IMR-90 (cell line): ENCODE measurements at regions not wholly inside any gene's neighbourhood (a gene's known extent, or its start where the extent isn't known, plus 50 kb on each side); places are given as distances from the start of the nearest gene placed in this dataset.

Source experiments
- ATAC-seq: fragments of 200-7000 bp; cut with Tn5 transposase; 2 replicates; pipeline ENCODE4 v1.9.1; 2020; ENCODE audit warnings: low read depth, mild to moderate bottlenecking, moderate library complexity
- BruUV-seq: library from RNA; stranded (reverse); fragments of 400-500 nt; replicated peaks from 2 replicates; lab custom pipeline; 2021; lab: Mats Ljungman, UMichigan
- CTCF ChIA-PET: fragments of 300-600 bp; formaldehyde crosslinking; extraction: SDS; loops from one replicate; lab custom pipeline; 2021; ENCODE audit warnings: antibody characterized with exemption; lab: Yijun Ruan, JAX
- POLR2A ChIA-PET: fragments of 300-600 bp; sonication (Branson Sonifier 250); formaldehyde crosslinking; loops from one replicate; lab custom pipeline; 2022; ENCODE audit warnings: antibody characterized with exemption; ENCODE audit not compliant: unreplicated experiment; lab: Charles Lee
- DNase-seq: peaks from one replicate; pipeline ENCODE4 v3.0.0; 2013
- H2AFZ ChIP-seq: replicated peaks from 2 replicates; pipeline ENCODE3; 2013; ENCODE audit warnings: low read length, mild to moderate bottlenecking; ENCODE audit not compliant: poor library complexity
- H2AK5ac ChIP-seq: 2 replicates; pipeline ENCODE4 v1.6.1; 2013; ENCODE audit warnings: low read depth, low read length, inconsistent platforms
- H2AK9ac ChIP-seq: replicated peaks from 2 replicates; pipeline ENCODE3; 2013; ENCODE audit warnings: mild to moderate bottlenecking, low read depth, low read length, moderate library complexity; ENCODE audit not compliant: poor library complexity
- H2BK120ac ChIP-seq: 2 replicates; pipeline ENCODE4 v1.6.1; 2013; ENCODE audit warnings: low read depth, low read length, inconsistent platforms
- H2BK15ac ChIP-seq: 3 replicates; pipeline ENCODE4 v1.6.1; 2013; ENCODE audit warnings: low read depth, low read length, inconsistent platforms
- H2BK20ac ChIP-seq: 2 replicates; pipeline ENCODE4 v1.6.1; 2013; ENCODE audit warnings: low read depth, mild to moderate bottlenecking, inconsistent platforms, low read length, moderate library complexity
- H2BK5ac ChIP-seq: 2 replicates; pipeline ENCODE4 v1.6.1; 2013; ENCODE audit warnings: mild to moderate bottlenecking, low read depth, low read length, inconsistent platforms; ENCODE audit not compliant: poor library complexity, severe bottlenecking
- H3K14ac ChIP-seq: replicated peaks from 2 replicates; pipeline ENCODE4 v1.6.1; 2013; ENCODE audit warnings: low read depth, low read length, inconsistent platforms
- H3K18ac ChIP-seq: 2 replicates; pipeline ENCODE4 v1.6.1; 2013; ENCODE audit warnings: low read depth, low read length, control low read depth
- H3K23ac ChIP-seq: 2 replicates; pipeline ENCODE4 v1.6.1; 2013; ENCODE audit warnings: low read depth, low read length, inconsistent platforms
- H3K27ac ChIP-seq: 2 replicates; pipeline ENCODE4 v1.5.1; 2013; ENCODE audit warnings: mild to moderate bottlenecking, control low read depth, low read length; ENCODE audit not compliant: insufficient read depth
- H3K27me3 ChIP-seq: 2 replicates; pipeline ENCODE4 v1.6.1; 2013; ENCODE audit warnings: low read length; ENCODE audit not compliant: control insufficient read depth, insufficient read depth
- H3K36me3 ChIP-seq: 2 replicates; pipeline ENCODE4 v1.6.1; 2013; ENCODE audit warnings: low read length, mixed read lengths; ENCODE audit not compliant: control insufficient read depth, insufficient read depth
- H3K4ac ChIP-seq: 2 replicates; pipeline ENCODE4 v1.6.1; 2013; ENCODE audit warnings: low read depth, low read length, inconsistent platforms
- H3K4me1 ChIP-seq: 2 replicates; pipeline ENCODE4 v1.6.1; 2013; ENCODE audit warnings: low read length, mixed read lengths; ENCODE audit not compliant: control insufficient read depth, insufficient read depth
- H3K4me2 ChIP-seq: 2 replicates; pipeline ENCODE4 v1.6.1; 2013; ENCODE audit warnings: low read depth, mild to moderate bottlenecking, control low read depth, low read length, moderate library complexity
- H3K4me3 ChIP-seq: 2 replicates; pipeline ENCODE4 v1.5.1; 2013; ENCODE audit warnings: low read depth, mild to moderate bottlenecking, control low read depth, low read length, moderate library complexity; ENCODE audit not compliant: insufficient read depth
- H3K56ac ChIP-seq: 2 replicates; pipeline ENCODE4 v1.6.1; 2013; ENCODE audit warnings: low read length, inconsistent platforms; ENCODE audit not compliant: insufficient read depth; ENCODE audit errors: extremely low read depth
- H3K79me1 ChIP-seq, 2 experiments: 2 replicates each; pipeline ENCODE4 v1.6.1; 2013; ENCODE audit warnings: low read length in 2 of 2, inconsistent platforms in 1 of 2, low read depth in 1 of 2
- H3K9ac ChIP-seq: 2 replicates; pipeline ENCODE4 v1.6.1; 2013; ENCODE audit warnings: low read depth, low read length, control low read depth
- H3K9me1 ChIP-seq: 2 replicates; pipeline ENCODE4 v1.6.1; 2013; ENCODE audit warnings: low read length, inconsistent platforms; ENCODE audit not compliant: insufficient read depth
- H3K9me3 ChIP-seq: 2 replicates; pipeline ENCODE4 v1.6.1; 2013; ENCODE audit warnings: low read length; ENCODE audit not compliant: control insufficient read depth, insufficient read depth
- H4K20me1 ChIP-seq: 2 replicates; pipeline ENCODE4 v1.6.1; 2013; ENCODE audit warnings: low read length, inconsistent platforms; ENCODE audit not compliant: insufficient read depth
- H4K5ac ChIP-seq: 2 replicates; pipeline ENCODE4 v1.6.1; 2013; ENCODE audit warnings: mild to moderate bottlenecking, low read depth, low read length, control low read depth
- H4K8ac ChIP-seq, 2 experiments: 2 replicates each; pipeline ENCODE4 v1.6.1; 2013; ENCODE audit warnings: low read depth in 2 of 2, low read length in 2 of 2, control low read depth in 1 of 2, inconsistent platforms in 1 of 2
- H4K91ac ChIP-seq: 2 replicates; pipeline ENCODE4 v1.6.1; 2013; ENCODE audit warnings: low read depth, low read length, inconsistent platforms; ENCODE audit not compliant: insufficient read depth
- BHLHE40 ChIP-seq: fragments of 150-350 bp; IDR thresholded peaks from 2 replicates; pipeline ENCODE4 v1.6.1; 2016; ENCODE audit warnings: mild to moderate bottlenecking, low read depth, low read length
- CEBPB ChIP-seq: IDR thresholded peaks from 2 replicates; pipeline ENCODE4 v1.6.1; 2012; ENCODE audit warnings: low read depth, low read length, improper control_type of control experiment
- CHD1 ChIP-seq: IDR thresholded peaks from 2 replicates; pipeline ENCODE4 v1.6.1; 2012; ENCODE audit warnings: low read depth, low read length, improper control_type of control experiment
- MAZ ChIP-seq: IDR thresholded peaks from 2 replicates; pipeline ENCODE4 v1.6.1; 2012; ENCODE audit warnings: low read depth, mild to moderate bottlenecking, low read length, improper control_type of control experiment, moderate library complexity, borderline replicate concordance
- MXI1 ChIP-seq: IDR thresholded peaks from 2 replicates; pipeline ENCODE4 v1.6.1; 2012; ENCODE audit warnings: low read depth, mild to moderate bottlenecking, low read length, moderate library complexity, borderline replicate concordance
- POLR2A ChIP-seq: IDR thresholded peaks from 2 replicates; pipeline ENCODE4 v1.6.1; 2012; ENCODE audit warnings: mild to moderate bottlenecking, low read depth, low read length
- RCOR1 ChIP-seq: IDR thresholded peaks from 2 replicates; pipeline ENCODE4 v1.6.1; 2012; ENCODE audit warnings: mild to moderate bottlenecking, low read length, improper control_type of control experiment; ENCODE audit not compliant: insufficient replicate concordance
- SMC3 ChIP-seq: fragments of 150-350 bp; IDR thresholded peaks from 2 replicates; pipeline ENCODE4 v1.6.1; 2016; ENCODE audit warnings: low read depth, mild to moderate bottlenecking, antibody characterized with exemption, low read length, moderate library complexity
- WGBS, 2 experiments: methylation state at CpG; one replicate each; pipeline versions ENCODE4 v1.1.5 to v1.1.7; 2013; ENCODE audit warnings: missing lambda C conversion rate in 2 of 2; ENCODE audit not compliant: insufficient read length in 1 of 2; ENCODE audit errors: extremely low coverage in 2 of 2; 5-methylcytosine and 5-hydroxymethylcytosine counted together
- dilution Hi-C: fragments of 300-500 bp; cut with HindIII; formaldehyde crosslinking; loops from one replicate; pipeline ENCODE4 v1.14.3; 2018; ENCODE audit warnings: low sequenced_read_pairs; ENCODE audit not compliant: unreplicated experiment
- in situ Hi-C: fragments of 300-500 bp; cut with MboI; formaldehyde crosslinking; loops from 3 replicates; pipeline ENCODE4 v1.14.3; 2019; ENCODE audit warnings: low sequenced_read_pairs, inconsistent platforms, mixed read lengths
- intact Hi-C: fragments of 100-400 bp; cut with micrococcal nuclease; formaldehyde crosslinking; loops from 2 replicates; pipeline ENCODE4 v1.10.0; 2022
- TF ChIP-seq, protein P1 (sequence below): fragments of 150-350 bp; IDR thresholded peaks from 2 replicates; pipeline ENCODE4 v1.6.1; 2017; ENCODE audit warnings: mild to moderate bottlenecking, antibody characterized with exemption, low read length, low read depth
- TF ChIP-seq, protein P2 (sequence below): conservative IDR thresholded peaks from 2 replicates; pipeline ENCODE4 v1.5.1; 2012; ENCODE audit warnings: mild to moderate bottlenecking, low read depth, low read length, improper control_type of control experiment

DNA sequence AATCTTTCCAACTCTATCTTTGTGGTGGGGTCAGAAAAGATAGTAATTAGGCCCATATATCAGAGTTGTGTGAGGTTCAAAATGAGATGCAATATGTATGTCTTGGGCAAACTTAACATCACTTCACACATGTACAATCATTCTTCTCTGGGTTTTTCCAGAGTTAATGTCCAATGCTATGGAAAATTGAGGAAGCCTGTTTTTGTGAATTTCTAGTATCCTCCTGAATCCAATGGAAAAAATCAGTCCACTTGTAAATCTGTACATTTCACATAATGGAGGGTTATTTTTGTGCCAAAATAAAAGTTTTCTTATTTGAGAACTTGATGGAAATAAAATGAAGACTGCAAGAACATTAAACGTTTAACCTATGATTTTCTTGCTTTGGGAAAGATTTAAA is 155.6 kb upstream of the SEMA6A start:
- dilution Hi-C loops, result no loop called here
- no peak overlapping the region for H2AK9ac ChIP-seq
- no peak overlapping the region for H2BK20ac ChIP-seq
- no peak overlapping the region for H2BK15ac ChIP-seq
- no peak overlapping the region for H3K56ac ChIP-seq
- no peaks in the 10 kb centered on the region for H3K36me3 ChIP-seq
- in situ Hi-C loops, result no loop called here
- no peak overlapping the region for H3K9ac ChIP-seq
- no peak overlapping the region for H4K5ac ChIP-seq
- no peak overlapping the region for H3K14ac ChIP-seq
- H3K27ac ChIP-seq, result no peak overlapping the region
- ATAC-seq (no peak), DNase-seq (no peak)
- CTCF ChIA-PET, result no interaction called here
- peaks cover 7% of the 10 kb centered on the region; the same call in 1 of the 2 replicates for H3K9me3 ChIP-seq
- POLR2A ChIA-PET, result no interaction called here
- H4K20me1 ChIP-seq, result no peaks in the 10 kb centered on the region
- no peak overlapping the region for H3K4ac ChIP-seq
- H2AFZ ChIP-seq, result no peak overlapping the region
- no CpG with 5 or more reads among the region's 1 CpG for WGBS, 2 experiments
- no peak overlapping the region for H3K18ac ChIP-seq
- H3K27me3 ChIP-seq, result no peaks in the 10 kb centered on the region
- intact Hi-C loops, result no loop called here
- H3K4me2 ChIP-seq, result no peak overlapping the region
- H3K23ac ChIP-seq, result no peak overlapping the region
- no peak overlapping the region for H4K8ac ChIP-seq
- H3K4me1 ChIP-seq, result no peaks in the 10 kb centered on the region
- no peak overlapping the region for H2BK5ac ChIP-seq
- no TSS peak for BruUV-seq
- no peaks in the 10 kb centered on the region for H3K79me1 ChIP-seq
- H3K9me1 ChIP-seq, result no peaks in the 10 kb centered on the region
- no peak overlapping the region for H4K91ac ChIP-seq
- no peak overlapping the region for H2BK120ac ChIP-seq
- TF ChIP-seq SMC3 (no peak), MAZ (no peak), POLR2A (no peak), CHD1 (no peak), RCOR1 (no peak), BHLHE40 (no peak), MXI1 (no peak), CEBPB (no peak)
- TF ChIP-seq, protein P1, sequence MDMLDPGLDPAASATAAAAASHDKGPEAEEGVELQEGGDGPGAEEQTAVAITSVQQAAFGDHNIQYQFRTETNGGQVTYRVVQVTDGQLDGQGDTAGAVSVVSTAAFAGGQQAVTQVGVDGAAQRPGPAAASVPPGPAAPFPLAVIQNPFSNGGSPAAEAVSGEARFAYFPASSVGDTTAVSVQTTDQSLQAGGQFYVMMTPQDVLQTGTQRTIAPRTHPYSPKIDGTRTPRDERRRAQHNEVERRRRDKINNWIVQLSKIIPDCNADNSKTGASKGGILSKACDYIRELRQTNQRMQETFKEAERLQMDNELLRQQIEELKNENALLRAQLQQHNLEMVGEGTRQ, result no peak
- TF ChIP-seq, protein P2, sequence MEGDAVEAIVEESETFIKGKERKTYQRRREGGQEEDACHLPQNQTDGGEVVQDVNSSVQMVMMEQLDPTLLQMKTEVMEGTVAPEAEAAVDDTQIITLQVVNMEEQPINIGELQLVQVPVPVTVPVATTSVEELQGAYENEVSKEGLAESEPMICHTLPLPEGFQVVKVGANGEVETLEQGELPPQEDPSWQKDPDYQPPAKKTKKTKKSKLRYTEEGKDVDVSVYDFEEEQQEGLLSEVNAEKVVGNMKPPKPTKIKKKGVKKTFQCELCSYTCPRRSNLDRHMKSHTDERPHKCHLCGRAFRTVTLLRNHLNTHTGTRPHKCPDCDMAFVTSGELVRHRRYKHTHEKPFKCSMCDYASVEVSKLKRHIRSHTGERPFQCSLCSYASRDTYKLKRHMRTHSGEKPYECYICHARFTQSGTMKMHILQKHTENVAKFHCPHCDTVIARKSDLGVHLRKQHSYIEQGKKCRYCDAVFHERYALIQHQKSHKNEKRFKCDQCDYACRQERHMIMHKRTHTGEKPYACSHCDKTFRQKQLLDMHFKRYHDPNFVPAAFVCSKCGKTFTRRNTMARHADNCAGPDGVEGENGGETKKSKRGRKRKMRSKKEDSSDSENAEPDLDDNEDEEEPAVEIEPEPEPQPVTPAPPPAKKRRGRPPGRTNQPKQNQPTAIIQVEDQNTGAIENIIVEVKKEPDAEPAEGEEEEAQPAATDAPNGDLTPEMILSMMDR, result no peak
- no peak overlapping the region for H3K4me3 ChIP-seq
- H2AK5ac ChIP-seq, result no peak overlapping the region
